Progenitor cell of endocrine pancreas (in vitro differentiated cells): ENCODE measurements at regions not wholly inside any gene's neighbourhood (a gene's known extent, or its start where the extent isn't known, plus 50 kb on each side); places are given as distances from the start of the nearest gene placed in this dataset.

Experiments used
- DNase-seq: peaks from one replicate; pipeline ENCODE4 v3.0.0; 2021; ENCODE audit warnings: low spot score; ENCODE audit not compliant: unreplicated experiment
- H3K27ac Mint-ChIP-seq: 2 replicates; pipeline ENCODE4 v1.8.0; 2021; ENCODE audit warnings: mild to moderate bottlenecking, moderate library complexity, mixed read lengths
- H3K27me3 Mint-ChIP-seq: 2 replicates; pipeline ENCODE4 v1.8.0; 2021; ENCODE audit warnings: mixed read lengths
- H3K36me3 Mint-ChIP-seq: 2 replicates; pipeline ENCODE4 v1.8.0; 2022; ENCODE audit warnings: mixed read lengths; ENCODE audit not compliant: insufficient read depth
- H3K4me1 Mint-ChIP-seq: 2 replicates; pipeline ENCODE4 v1.8.0; 2021; ENCODE audit warnings: low read depth, mixed read lengths
- H3K4me3 Mint-ChIP-seq: 2 replicates; pipeline ENCODE4 v1.8.0; 2021; ENCODE audit warnings: low read depth, mild to moderate bottlenecking, moderate library complexity, mixed read lengths
- H3K9me3 Mint-ChIP-seq: 2 replicates; pipeline ENCODE4 v1.8.0; 2021; ENCODE audit warnings: low read depth, mixed read lengths
- TF ChIP-seq, protein P1 (sequence below): fragments of 200-600 bp; sonication (generic); IDR thresholded peaks from one replicate; pipeline ENCODE4 v1.5.0; 2021; ENCODE audit warnings: antibody characterized with exemption, mild to moderate bottlenecking; ENCODE audit not compliant: unreplicated experiment

DNA sequence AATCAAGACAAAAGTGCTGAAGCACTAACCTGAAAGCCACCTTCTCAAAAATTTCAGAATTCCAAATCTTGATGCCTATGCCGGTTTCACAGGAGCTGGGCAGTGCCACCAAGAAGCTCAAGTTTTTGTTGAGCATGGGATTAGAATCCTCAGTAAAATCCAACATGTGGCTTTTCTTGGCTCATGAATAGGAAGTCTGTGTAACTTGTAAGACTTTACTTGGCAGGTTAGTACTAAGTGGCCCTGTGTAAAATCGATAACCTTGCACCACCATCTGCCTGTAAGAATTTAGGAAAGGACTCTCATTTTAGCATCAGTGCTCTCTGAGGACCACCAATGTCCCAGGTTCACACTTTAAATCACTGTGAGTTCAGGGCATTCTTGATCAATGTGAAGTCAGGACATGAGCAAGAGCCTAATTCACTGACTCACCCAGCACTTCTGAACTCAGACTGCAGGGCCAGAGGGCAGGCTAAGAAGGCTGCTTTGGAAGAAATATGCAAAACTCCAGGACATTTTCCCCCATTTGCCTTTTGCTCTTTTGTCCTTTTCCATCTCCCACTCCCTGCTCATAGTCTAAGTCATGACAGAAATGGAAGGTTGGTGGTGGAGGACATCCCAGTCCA lies 113.2 kb downstream of the EDN1 start:
- Mint-ChIP-seq H3K27ac (no peak overlapping the region), H3K4me3 (no peak overlapping the region), H3K36me3 (no peaks in the 10 kb centered on the region), H3K9me3 (peaks cover 16% of the 10 kb centered on the region), H3K4me1 (no peaks in the 10 kb centered on the region), H3K27me3 (no peaks in the 10 kb centered on the region)
- TF ChIP-seq, protein P1, sequence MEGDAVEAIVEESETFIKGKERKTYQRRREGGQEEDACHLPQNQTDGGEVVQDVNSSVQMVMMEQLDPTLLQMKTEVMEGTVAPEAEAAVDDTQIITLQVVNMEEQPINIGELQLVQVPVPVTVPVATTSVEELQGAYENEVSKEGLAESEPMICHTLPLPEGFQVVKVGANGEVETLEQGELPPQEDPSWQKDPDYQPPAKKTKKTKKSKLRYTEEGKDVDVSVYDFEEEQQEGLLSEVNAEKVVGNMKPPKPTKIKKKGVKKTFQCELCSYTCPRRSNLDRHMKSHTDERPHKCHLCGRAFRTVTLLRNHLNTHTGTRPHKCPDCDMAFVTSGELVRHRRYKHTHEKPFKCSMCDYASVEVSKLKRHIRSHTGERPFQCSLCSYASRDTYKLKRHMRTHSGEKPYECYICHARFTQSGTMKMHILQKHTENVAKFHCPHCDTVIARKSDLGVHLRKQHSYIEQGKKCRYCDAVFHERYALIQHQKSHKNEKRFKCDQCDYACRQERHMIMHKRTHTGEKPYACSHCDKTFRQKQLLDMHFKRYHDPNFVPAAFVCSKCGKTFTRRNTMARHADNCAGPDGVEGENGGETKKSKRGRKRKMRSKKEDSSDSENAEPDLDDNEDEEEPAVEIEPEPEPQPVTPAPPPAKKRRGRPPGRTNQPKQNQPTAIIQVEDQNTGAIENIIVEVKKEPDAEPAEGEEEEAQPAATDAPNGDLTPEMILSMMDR: no peak
- DNase-seq: no peak

DNA sequence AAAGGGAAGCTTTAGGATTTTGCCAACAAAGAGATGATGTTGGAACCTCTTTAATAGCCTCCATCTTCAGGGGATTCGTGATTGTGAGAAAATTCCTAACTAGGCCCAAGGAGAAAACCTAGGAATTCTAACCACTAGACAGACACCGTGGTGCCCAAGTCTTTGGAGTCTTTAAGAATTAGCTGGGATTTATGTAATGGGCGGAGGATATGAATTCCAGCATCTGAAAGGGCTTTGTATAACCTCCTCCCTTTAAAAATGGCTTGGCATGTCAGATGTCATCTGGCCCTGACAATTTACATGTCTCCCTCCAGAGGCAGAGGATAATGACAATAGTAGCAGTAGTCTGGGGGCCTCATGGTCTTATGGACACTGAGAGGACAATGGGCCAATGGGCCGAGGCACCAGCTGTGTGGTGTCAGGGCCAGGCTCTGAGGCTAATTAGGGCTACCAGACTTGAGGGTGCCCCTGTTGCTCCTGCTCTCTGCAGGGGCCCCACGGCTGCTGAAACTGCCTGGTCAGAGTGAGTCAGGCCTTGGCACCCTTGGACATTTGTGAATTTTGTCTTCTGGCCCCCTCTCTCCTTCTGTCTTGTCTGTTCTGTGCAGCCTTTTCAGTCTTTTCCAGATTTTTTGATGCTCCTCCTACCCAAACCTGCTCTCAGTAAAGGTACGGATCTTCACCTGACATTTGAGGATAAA lies 113.9 kb downstream of the EDN1 start:
- Mint-ChIP-seq H3K4me1 (no peaks in the 10 kb centered on the region), H3K27me3 (no peaks in the 10 kb centered on the region), H3K4me3 (no peak overlapping the region)

DNA sequence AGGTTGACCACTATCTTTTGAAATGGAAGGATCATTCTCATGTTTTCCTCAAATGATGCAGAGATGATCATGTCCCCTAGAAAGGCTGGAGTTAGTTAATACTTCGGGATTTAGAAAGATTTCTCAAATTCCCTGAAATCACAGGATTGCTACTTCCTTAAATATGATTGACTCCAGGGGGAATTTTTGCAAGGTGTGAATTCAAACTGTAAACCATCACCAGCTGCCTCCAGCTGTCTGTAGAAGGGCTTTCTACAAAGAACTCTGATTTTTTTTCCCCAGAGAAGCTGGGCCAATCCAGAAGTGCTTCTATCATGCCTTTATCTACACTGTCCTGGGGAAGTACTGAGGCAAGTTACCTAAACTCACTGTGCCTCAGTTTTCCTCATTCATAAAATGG lies 114.5 kb downstream of the EDN1 start:
- Mint-ChIP-seq H3K4me3 (no peak overlapping the region), H3K27ac (no peak overlapping the region), H3K27me3 (no peaks in the 10 kb centered on the region), H3K36me3 (no peaks in the 10 kb centered on the region), H3K9me3 (peaks cover 8% of the 10 kb centered on the region), H3K4me1 (no peaks in the 10 kb centered on the region)
- TF ChIP-seq, protein P1: no peak
- DNase-seq: no peak

More for the DNA sequence above, 113.9 kb downstream of the EDN1 start:
- H3K9me3 Mint-ChIP-seq: peaks cover 13% of the 10 kb centered on the region
- DNase-seq: no peak
- no peak overlapping the region for H3K27ac Mint-ChIP-seq
- TF ChIP-seq, protein P1: no peak
- H3K36me3 Mint-ChIP-seq: no peaks in the 10 kb centered on the region

DNA sequence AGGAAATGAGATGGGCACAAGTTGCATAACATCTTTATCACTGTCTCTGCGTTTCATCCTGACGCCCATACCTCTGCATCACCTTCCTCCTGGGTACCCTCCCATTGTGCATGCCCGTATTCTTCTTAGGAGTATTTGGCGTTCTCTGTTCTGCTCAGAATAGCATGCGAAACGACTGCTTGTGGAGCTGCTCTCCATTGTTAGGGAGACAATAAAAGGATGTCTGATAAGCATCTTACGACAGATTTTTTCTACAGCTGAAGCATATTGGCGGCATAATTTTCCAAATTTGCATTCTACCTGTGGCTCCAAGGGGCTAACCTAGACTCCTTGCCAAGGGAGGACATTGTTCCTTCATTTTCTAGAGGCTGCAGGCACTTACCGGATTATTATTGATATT lies 118.6 kb downstream of the EDN1 start:
- TF ChIP-seq, protein P1: no peak
- no peak for DNase-seq
- Mint-ChIP-seq H3K27ac (no peak overlapping the region), H3K36me3 (no peaks in the 10 kb centered on the region), H3K4me3 (no peak overlapping the region), H3K27me3 (no peaks in the 10 kb centered on the region), H3K9me3 (no peaks in the 10 kb centered on the region), H3K4me1 (no peaks in the 10 kb centered on the region)

DNA sequence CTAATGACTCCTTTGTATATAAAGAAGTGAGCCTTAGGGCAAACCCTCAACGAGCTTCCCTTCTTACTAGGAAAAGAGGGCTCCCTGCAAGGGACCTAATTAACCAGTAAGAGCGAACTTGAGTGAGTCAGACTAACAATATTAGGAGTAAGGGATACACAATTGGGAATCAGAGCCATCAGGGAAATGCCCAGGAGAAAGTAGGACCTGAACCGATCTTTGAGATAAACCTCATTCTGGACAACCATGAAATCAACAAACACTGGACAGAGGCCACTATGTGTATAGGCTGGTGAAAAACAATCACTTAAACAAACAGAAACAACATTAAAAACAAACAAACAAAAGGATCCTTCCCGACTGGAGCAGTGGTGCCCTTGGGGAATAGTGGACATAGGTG lies 120.8 kb downstream of the EDN1 start:
- Mint-ChIP-seq H3K27me3 (no peaks in the 10 kb centered on the region), H3K4me1 (no peaks in the 10 kb centered on the region)

More for the DNA sequence above, 120.8 kb downstream of the EDN1 start:
- no peak overlapping the region for H3K27ac Mint-ChIP-seq
- no peaks in the 10 kb centered on the region for H3K36me3 Mint-ChIP-seq
- no peak overlapping the region for H3K4me3 Mint-ChIP-seq
- TF ChIP-seq, protein P1: no peak
- DNase-seq: no peak
- no peaks in the 10 kb centered on the region for H3K9me3 Mint-ChIP-seq
